Endothelial cell of umbilical vein (primary cell): ENCODE measurements at regions not wholly inside any gene's neighbourhood (a gene's known extent, or its start where the extent isn't known, plus 50 kb on each side); places are given as distances from the start of the nearest gene placed in this dataset.

Experiments
- BruUV-seq: library from RNA; stranded (reverse); fragments of 400-500 nt; replicated peaks from 2 replicates; lab custom pipeline; 2021; lab: Mats Ljungman, UMichigan
- CTCF ChIA-PET: fragments of 300-600, 350-600 bp; sonication (Branson Sonifier 250); formaldehyde crosslinking; loops from one replicate; lab custom pipeline; 2021; ENCODE audit warnings: antibody characterized with exemption, inconsistent platforms; lab: Charles Lee
- POLR2A ChIA-PET: fragments of 300-600, 350-600 bp; sonication (Branson Sonifier 250); formaldehyde crosslinking; loops from one replicate; lab custom pipeline; 2021; ENCODE audit warnings: antibody characterized with exemption, inconsistent platforms; lab: Charles Lee
- DNase-seq: peaks from one replicate; pipeline ENCODE4 v3.0.0-alpha.2; 2011; ENCODE audit warnings: low read depth, low spot score
- FAIRE-seq: peaks from 2 replicates; lab custom pipeline; 2011; peaks lifted over from hg19 to GRCh38; lab: Jason Lieb, UNC
- H2AFZ ChIP-seq: 2 replicates; pipeline ENCODE4 v1.6.0; 2012; ENCODE audit warnings: low read depth, low read length, control low read depth, inconsistent platforms
- H3K27ac ChIP-seq: 2 replicates; pipeline ENCODE4 v1.5.1; 2011; ENCODE audit warnings: low read depth, mild to moderate bottlenecking, control low read depth, low read length, moderate library complexity; ENCODE audit not compliant: insufficient read depth
- H3K27me3 ChIP-seq, 2 experiments: 2 replicates each; pipeline versions ENCODE4 v1.6.0 to v1.6.1; 2011; ENCODE audit warnings: low read length in 2 of 2, mixed read lengths in 1 of 2; ENCODE audit not compliant: control insufficient read depth in 2 of 2, insufficient read depth in 2 of 2
- H3K36me3 ChIP-seq, 2 experiments: 2 replicates in 1 of 2; 3 replicates in 1 of 2; pipeline ENCODE4 v1.5.1; 2011; ENCODE audit warnings: low read length in 2 of 2, mild to moderate bottlenecking in 1 of 2, moderate library complexity in 1 of 2; ENCODE audit not compliant: control insufficient read depth in 2 of 2, insufficient read depth in 2 of 2; ENCODE audit errors: extremely low read depth in 1 of 2
- H3K4me1 ChIP-seq: 3 replicates; pipeline ENCODE4 v1.5.1; 2011; ENCODE audit warnings: mild to moderate bottlenecking, low read length; ENCODE audit not compliant: control insufficient read depth, insufficient read depth; ENCODE audit errors: extremely low read depth
- H3K4me2 ChIP-seq: 2 replicates; pipeline ENCODE4 v1.6.1; 2011; ENCODE audit warnings: low read length, control low read depth, mixed read lengths; ENCODE audit not compliant: insufficient read depth
- H3K4me3 ChIP-seq, 3 experiments: fragments of 200-600 bp in 1 of 3; sonication (generic), shearing (Covaris generic) in 1 of 3; replicated peaks in 1 of 3; 2 replicates each; pipeline ENCODE4 v1.5.1; 2011 to 2016; ENCODE audit warnings: control low read depth in 3 of 3, low read length in 3 of 3, mild to moderate bottlenecking in 2 of 3, inconsistent platforms in 1 of 3, low read depth in 1 of 3, moderate library complexity in 1 of 3; ENCODE audit not compliant: insufficient read depth in 1 of 3
- H3K79me2 ChIP-seq: 2 replicates; pipeline ENCODE4 v1.6.0; 2012; ENCODE audit warnings: low read length, inconsistent platforms; ENCODE audit not compliant: control insufficient read depth, insufficient read depth
- H3K9ac ChIP-seq: replicated peaks from 2 replicates; pipeline ENCODE3; 2011; ENCODE audit warnings: low read length, control low read depth; ENCODE audit not compliant: insufficient read depth; ENCODE audit errors: extremely low read depth
- H3K9me1 ChIP-seq: replicated peaks from 3 replicates; pipeline ENCODE4 v1.6.0; 2011; ENCODE audit warnings: mild to moderate bottlenecking, low read length; ENCODE audit not compliant: control insufficient read depth, insufficient read depth; ENCODE audit errors: extremely low read depth
- H3K9me3 ChIP-seq: replicated peaks from 2 replicates; pipeline ENCODE4 v1.5.1; 2012; ENCODE audit warnings: low read length, inconsistent platforms; ENCODE audit not compliant: control insufficient read depth, insufficient read depth
- H4K20me1 ChIP-seq: replicated peaks from 2 replicates; pipeline ENCODE3; 2011; ENCODE audit warnings: mild to moderate bottlenecking, low read length; ENCODE audit not compliant: control insufficient read depth, insufficient read depth; ENCODE audit errors: extremely low read depth
- CTCF ChIP-seq, 2 donors: IDR thresholded peaks; 1 replicate in 1 of 2; 2 replicates in 1 of 2; pipeline ENCODE4 v1.5.1; 2011; ENCODE audit warnings: low read length in 2 of 2, mild to moderate bottlenecking in 2 of 2, moderate library complexity in 2 of 2, control low read depth in 1 of 2, inconsistent platforms in 1 of 2, low read depth in 1 of 2; ENCODE audit not compliant: insufficient read depth in 1 of 2; ENCODE audit errors: extremely low read depth in 1 of 2
- EZH2 ChIP-seq: IDR thresholded peaks from 2 replicates; pipeline ENCODE4 v1.6.1; 2012; ENCODE audit warnings: borderline replicate concordance, low read depth, mild to moderate bottlenecking, moderate library complexity, low read length, inconsistent platforms; ENCODE audit not compliant: severe bottlenecking
- FOS ChIP-seq: IDR thresholded peaks from 2 replicates; pipeline ENCODE4 v1.6.1; 2011; ENCODE audit warnings: mild to moderate bottlenecking, low read length, moderate library complexity, borderline replicate concordance; ENCODE audit not compliant: insufficient read depth
- GATA2 ChIP-seq: IDR thresholded peaks from 2 replicates; pipeline ENCODE4 v1.7.0; 2011; ENCODE audit warnings: low read depth, mild to moderate bottlenecking, moderate library complexity, mixed read lengths, low read length; ENCODE audit not compliant: insufficient read length, insufficient read depth
- JUN ChIP-seq: IDR thresholded peaks from 2 replicates; pipeline ENCODE4 v1.6.1; 2011; ENCODE audit warnings: borderline replicate concordance, low read depth; ENCODE audit not compliant: insufficient read length, insufficient read depth
- MAX ChIP-seq: IDR thresholded peaks from 2 replicates; pipeline ENCODE4 v1.6.1; 2011; ENCODE audit not compliant: insufficient read depth, insufficient read length
- MYC ChIP-seq: IDR thresholded peaks from one replicate; pipeline ENCODE4 v1.6.1; 2011; ENCODE audit warnings: mild to moderate bottlenecking, low read depth, low read length
- POLR2A ChIP-seq: IDR thresholded peaks from 2 replicates; pipeline ENCODE4 v1.6.1; 2012; ENCODE audit warnings: low read depth, mild to moderate bottlenecking, control low read depth, low read length
- POLR2AphosphoS5 ChIP-seq: IDR thresholded peaks from 2 replicates; pipeline ENCODE4 v1.6.1; 2012; ENCODE audit warnings: low read depth, mild to moderate bottlenecking, control low read depth, low read length, moderate library complexity; ENCODE audit not compliant: insufficient read depth
- dilution Hi-C: fragments of 300-500 bp; cut with MboI; formaldehyde crosslinking; loops from one replicate; pipeline ENCODE4 v1.15.0; 2019; ENCODE audit warnings: low sequenced_read_pairs; ENCODE audit not compliant: extremely low pct_ligation_motif_present
- intact Hi-C: fragments of 100-400 bp; cut with micrococcal nuclease; formaldehyde crosslinking; loops from one replicate; pipeline ENCODE4 v1.10.0; 2022

- no peak overlapping the region for H2AFZ ChIP-seq
- H3K4me3 ChIP-seq, result no peak overlapping the region
- DNase-seq, result no peak
- peaks cover 2% of the 10 kb centered on the region for H3K4me1 ChIP-seq
- CTCF ChIA-PET, result no interaction called here
- H3K36me3 ChIP-seq, result no peaks in the 10 kb centered on the region
- no peaks in the 10 kb centered on the region for H3K9me1 ChIP-seq
- no peaks in the 10 kb centered on the region for H3K9me3 ChIP-seq
- H3K27ac ChIP-seq, result no peak overlapping the region
- FAIRE-seq, result no peak
- intact Hi-C loops (no loop called here), dilution Hi-C loops (no loop called here)
- H3K4me2 ChIP-seq, result no peak overlapping the region
- H3K9ac ChIP-seq, result no peak overlapping the region
- no TSS peak for BruUV-seq
- H3K79me2 ChIP-seq, result no peaks in the 10 kb centered on the region
- no peaks in the 10 kb centered on the region for H4K20me1 ChIP-seq
- TF ChIP-seq POLR2AphosphoS5, result no peak
- no peak for TF ChIP-seq GATA2
- no peak for TF ChIP-seq EZH2
- no peak for TF ChIP-seq JUN
- TF ChIP-seq POLR2A, result no peak
- POLR2A ChIA-PET, result no interaction called here
- no peaks in the 10 kb centered on the region for H3K27me3 ChIP-seq
These were observed 123.3 kb downstream of the ACKR3 start for GRCh38 chr2:236692937-236693336.

DNA sequence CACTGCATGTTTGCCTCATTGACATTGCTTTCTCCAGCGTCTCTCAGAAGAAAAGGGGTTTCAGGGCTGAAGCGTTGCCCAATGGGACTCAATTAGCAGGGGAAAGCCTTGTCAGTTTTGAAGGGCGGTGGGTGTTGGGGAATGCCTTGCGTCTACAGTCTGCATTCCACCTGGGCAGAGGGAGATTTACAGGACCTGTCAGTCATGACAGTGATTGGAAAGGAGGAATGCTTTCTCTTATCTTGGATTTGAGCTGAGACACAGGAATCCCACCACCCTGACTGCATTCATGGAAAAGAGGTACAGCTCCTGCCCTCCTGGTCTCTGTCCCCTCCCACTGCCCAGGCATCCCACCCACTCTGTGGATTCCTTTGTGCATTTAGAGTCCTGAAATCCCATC is 123.9 kb downstream of the ACKR3 start:
- Histone ChIP-seq H3K4me1 (peaks cover 2% of the 10 kb centered on the region), H3K4me3 (no peak overlapping the region), H3K36me3 (no peaks in the 10 kb centered on the region), H3K9ac (no peak overlapping the region), H3K79me2 (no peaks in the 10 kb centered on the region), H4K20me1 (no peaks in the 10 kb centered on the region), H3K27ac (no peak overlapping the region), H3K27me3 (no peaks in the 10 kb centered on the region), H3K4me2 (no peak overlapping the region), H3K9me3 (no peaks in the 10 kb centered on the region), H2AFZ (no peak overlapping the region), H3K9me1 (no peaks in the 10 kb centered on the region)
- ChIA-PET CTCF (interaction anchor here (1.0 kb wide), 1 partner anchor 9 kb away, joined by 4 read pairs; no protein-coding TSS in a partner anchor), POLR2A (no interaction called here)
- dilution Hi-C loops (no loop called here), intact Hi-C loops (no loop called here)
- TF ChIP-seq CTCF (IDR thresholded peaks at IDR 0.05; ENCODE audit: extremely low read depth in 1 of 2, insufficient read depth in 1 of 2, low read depth in 1 of 2, low read length in 2 of 2) (no peak), POLR2A (no peak), EZH2 (no peak), GATA2 (no peak), MYC (no peak), FOS (no peak), JUN (no peak), POLR2AphosphoS5 (no peak), MAX (no peak)
- no peak for FAIRE-seq
- no peak for DNase-seq
- no TSS peak for BruUV-seq
